Mucosa of rectum (tissue), 2 donors: ENCODE measurements at regions not wholly inside any gene's neighbourhood (a gene's known extent, or its start where the extent isn't known, plus 50 kb on each side); places are given as distances from the start of the nearest gene placed in this dataset.

Source experiments
- H3K27ac ChIP-seq, 2 donors: one replicate each; pipeline ENCODE4 v1.7.0; 2013; ENCODE audit warnings: inconsistent platforms in 2 of 2, low read depth in 2 of 2, low read length in 2 of 2
- H3K27me3 ChIP-seq, 2 donors: one replicate each; pipeline ENCODE4 v1.7.0; 2013; ENCODE audit warnings: low read length in 2 of 2; ENCODE audit not compliant: control insufficient read depth in 2 of 2, insufficient read depth in 2 of 2
- H3K36me3 ChIP-seq, 2 donors: one replicate each; pipeline ENCODE4 v1.7.0; 2013; ENCODE audit warnings: low read length in 2 of 2; ENCODE audit not compliant: control insufficient read depth in 2 of 2, insufficient read depth in 2 of 2
- H3K4me1 ChIP-seq, 2 donors: one replicate each; pipeline ENCODE4 v1.7.0; 2013; ENCODE audit warnings: low read length in 2 of 2, mild to moderate bottlenecking in 1 of 2; ENCODE audit not compliant: control insufficient read depth in 2 of 2, insufficient read depth in 2 of 2
- H3K4me3 ChIP-seq, 2 donors: one replicate each; pipeline ENCODE4 v1.7.0; 2013; ENCODE audit warnings: low read length in 2 of 2
- H3K9ac ChIP-seq, 2 donors: one replicate each; pipeline ENCODE4 v1.7.0; 2013; ENCODE audit warnings: low read length in 2 of 2, low read depth in 1 of 2, mild to moderate bottlenecking in 1 of 2
- H3K9me3 ChIP-seq, 2 donors: one replicate each; pipeline ENCODE4 v1.7.0; 2013; ENCODE audit warnings: low read length in 2 of 2; ENCODE audit not compliant: control insufficient read depth in 2 of 2
- donor health status: healthy.
- donor health status: Normal muscosa, but diverticular disease.

DNA sequence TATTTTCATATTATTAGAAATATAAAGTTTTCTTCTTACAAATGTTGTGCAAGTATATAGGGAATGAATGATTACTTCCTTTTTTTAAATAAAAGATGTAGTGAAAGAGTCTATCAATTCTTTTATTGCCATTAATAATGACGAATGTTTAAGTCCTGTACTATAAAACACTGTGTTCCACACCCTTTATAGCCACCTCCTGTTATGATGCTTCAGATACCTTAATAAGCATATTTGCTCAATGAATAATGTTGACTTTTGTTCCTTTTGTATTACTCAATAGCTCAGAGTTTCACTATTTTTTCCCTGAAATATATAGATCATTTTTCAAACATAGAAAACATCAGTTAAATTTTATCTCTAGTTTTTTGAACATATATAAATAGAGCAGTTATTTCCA is 378.2 kb upstream of the THBS1 start:
- Histone ChIP-seq H3K9ac (no peak overlapping the region), H3K9me3 (no peaks in the 10 kb centered on the region), H3K27ac (no peak overlapping the region), H3K27me3 (no peaks in the 10 kb centered on the region), H3K36me3 (no peaks in the 10 kb centered on the region), H3K4me1 (no peaks in the 10 kb centered on the region), H3K4me3 (no peak overlapping the region)

DNA sequence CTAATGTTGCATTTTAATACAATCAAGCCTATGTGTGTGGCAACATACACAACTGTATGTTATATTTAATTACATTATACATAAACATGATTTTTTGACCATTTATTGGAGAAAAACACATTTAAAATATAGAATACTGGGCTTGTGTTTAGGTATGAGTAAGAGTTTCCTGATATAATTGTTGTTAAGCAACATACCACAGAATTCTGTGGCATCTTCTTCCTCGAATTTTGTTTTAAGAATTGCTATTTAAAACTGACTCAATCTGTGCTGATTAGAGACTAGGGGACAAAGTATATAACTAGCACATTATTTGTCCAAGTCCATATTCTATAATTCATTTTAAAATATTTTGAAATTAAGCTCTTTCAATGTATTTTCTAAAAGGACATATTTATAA is 376.8 kb upstream of the THBS1 start:
- H3K9me3 ChIP-seq, result no peaks in the 10 kb centered on the region
- H3K27me3 ChIP-seq, result no peaks in the 10 kb centered on the region
- no peaks in the 10 kb centered on the region for H3K36me3 ChIP-seq
- H3K4me3 ChIP-seq, result no peak overlapping the region
- no peaks in the 10 kb centered on the region for H3K4me1 ChIP-seq
- no peak overlapping the region for H3K27ac ChIP-seq
- no peak overlapping the region for H3K9ac ChIP-seq

DNA sequence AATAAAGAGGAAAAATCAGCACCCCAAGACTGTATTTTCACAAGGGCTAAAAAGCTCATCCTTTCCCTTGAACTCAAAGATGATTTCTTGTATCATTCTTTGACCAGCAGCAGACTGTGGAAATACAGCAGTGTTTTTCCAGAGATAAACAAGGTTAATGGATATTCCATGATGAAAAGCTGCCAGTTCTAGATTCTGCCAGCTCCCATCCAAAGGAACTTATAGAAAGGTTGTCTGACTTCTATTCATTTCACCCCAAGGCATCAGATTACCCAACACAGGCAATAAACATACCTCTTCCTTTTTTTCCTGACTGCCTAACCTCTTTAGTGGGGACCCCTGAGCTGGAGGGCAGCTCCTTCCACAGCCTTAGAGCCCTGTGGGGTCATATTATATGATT is 375.8 kb upstream of the THBS1 start:
- Histone ChIP-seq H3K4me1 (no peaks in the 10 kb centered on the region), H3K27ac (no peak overlapping the region), H3K9me3 (no peaks in the 10 kb centered on the region), H3K9ac (no peak overlapping the region), H3K27me3 (no peaks in the 10 kb centered on the region), H3K36me3 (no peaks in the 10 kb centered on the region), H3K4me3 (no peak overlapping the region)

DNA sequence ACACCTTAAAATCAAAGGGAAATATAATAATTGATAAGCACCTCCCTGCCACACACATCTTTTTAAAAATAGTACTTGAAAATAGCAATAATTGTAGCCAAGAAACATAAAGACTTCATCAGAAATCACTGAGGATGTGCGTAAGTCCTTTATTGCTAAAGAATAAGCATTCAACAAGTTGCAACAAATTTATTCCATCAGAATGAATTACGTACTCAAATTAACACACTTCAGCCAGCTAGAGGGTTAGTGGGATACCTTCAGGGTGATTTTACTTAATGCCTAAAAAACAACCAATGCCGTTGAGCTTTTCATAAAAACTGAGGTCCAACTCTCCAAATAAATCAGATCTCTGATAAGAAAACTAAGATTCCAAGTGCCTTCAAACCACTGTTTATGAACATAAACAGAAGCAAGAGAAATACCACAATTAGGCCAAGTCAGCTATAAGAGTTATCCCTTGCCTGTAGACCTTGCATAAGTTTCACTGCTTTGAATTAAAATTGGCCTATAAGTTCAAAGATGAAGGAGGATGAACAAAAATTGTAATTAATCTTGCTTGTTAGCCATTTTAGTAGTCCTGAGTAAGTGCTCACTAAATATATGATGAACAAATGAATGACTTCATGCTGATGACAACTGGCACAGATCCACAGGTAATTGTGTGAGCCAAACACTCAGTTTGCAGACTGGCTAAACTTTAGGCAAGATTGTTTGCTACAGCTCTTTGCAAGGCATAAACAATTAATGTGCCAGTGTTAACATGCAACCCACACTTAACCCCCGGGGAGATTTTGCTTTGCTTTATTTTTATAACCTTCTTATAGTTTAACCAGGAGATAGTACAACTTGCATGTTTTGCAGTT is 375.1 kb upstream of the THBS1 start:
- Histone ChIP-seq H3K27me3 (no peaks in the 10 kb centered on the region), H3K4me1 (no peaks in the 10 kb centered on the region), H3K4me3 (no peak overlapping the region), H3K9ac (no peak overlapping the region), H3K9me3 (no peaks in the 10 kb centered on the region), H3K36me3 (no peaks in the 10 kb centered on the region), H3K27ac (no peak overlapping the region)

DNA sequence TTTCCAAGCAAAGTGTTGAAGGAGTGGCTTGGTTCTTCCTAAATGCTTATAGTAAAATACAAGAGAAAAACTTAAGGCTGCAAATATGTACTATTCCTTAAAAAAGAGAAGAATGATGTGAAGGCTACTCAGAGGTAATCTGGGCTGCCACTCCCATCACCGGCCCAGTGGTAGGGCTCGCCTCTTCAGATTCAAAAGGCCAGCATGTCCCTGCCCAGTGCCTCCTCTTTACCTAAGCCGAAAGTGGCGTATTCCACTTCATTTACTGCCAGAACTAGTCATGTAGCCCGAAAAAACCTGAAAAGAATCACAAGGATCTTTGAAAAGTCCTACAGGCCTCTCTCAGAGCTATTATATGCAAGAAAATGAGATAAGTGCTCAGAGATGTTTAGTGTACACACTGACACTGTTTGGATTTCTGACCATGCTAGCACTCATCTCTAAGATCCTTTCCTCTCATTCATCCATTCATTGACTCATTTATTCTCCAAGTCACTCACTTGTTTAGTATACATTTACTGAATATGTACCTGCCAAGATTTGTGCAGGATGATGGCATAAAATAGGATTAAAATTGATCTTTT is 373.3 kb upstream of the THBS1 start:
- Histone ChIP-seq H3K36me3 (no peaks in the 10 kb centered on the region), H3K9ac (no peak overlapping the region), H3K27me3 (no peaks in the 10 kb centered on the region), H3K4me3 (no peak overlapping the region), H3K9me3 (no peaks in the 10 kb centered on the region), H3K4me1 (no peaks in the 10 kb centered on the region), H3K27ac (no peak overlapping the region)

DNA sequence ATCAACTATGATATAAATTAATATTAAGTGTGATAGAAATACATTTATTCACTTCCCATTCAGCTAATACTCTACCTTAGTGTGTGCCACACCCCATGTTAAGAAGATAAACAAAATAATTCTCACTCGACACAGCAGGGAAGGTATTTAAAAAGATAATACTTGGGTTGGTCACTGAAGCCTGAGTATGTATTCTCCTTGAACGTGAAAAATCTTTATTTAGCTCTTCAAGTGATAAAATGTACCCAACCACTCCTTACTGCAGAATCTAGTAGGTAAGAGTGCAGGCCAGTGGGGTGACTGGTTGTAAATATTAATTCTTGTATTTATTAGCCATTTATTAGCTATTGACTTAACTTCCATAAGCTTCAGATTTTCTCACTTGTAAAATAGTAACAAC is 372.7 kb upstream of the THBS1 start:
- Histone ChIP-seq H3K9me3 (no peaks in the 10 kb centered on the region), H3K4me1 (no peaks in the 10 kb centered on the region), H3K4me3 (no peak overlapping the region), H3K27ac (no peak overlapping the region), H3K36me3 (no peaks in the 10 kb centered on the region), H3K9ac (no peak overlapping the region), H3K27me3 (no peaks in the 10 kb centered on the region)

DNA sequence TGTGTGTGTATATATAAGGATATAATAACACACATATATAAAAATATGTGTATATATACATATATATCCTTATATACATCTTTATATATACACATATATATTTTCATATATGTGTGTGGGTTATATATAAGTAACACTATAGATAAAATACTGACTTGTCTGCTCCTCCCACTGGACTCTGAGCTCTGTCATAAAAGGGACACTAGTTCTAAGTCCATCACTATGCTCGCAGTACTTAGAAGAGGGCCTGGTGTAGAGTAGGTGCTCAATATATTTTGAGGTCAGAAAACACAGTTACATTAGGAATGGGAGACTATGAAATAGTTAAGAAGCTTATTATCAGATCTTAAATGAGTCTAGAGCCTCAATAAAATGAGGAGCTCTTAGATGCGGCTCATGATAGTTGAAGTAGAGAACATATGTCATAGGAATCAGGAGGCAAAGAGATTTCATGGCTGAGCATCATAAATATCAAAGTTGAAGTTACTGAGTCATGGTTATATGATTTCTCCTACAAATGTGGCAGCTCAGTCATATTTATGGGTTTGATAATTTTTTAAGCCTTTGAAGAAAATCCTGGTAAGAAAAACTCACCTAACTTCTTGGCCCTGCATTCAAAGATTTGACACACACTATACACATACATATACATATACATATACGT is 371.2 kb upstream of the THBS1 start:
- Histone ChIP-seq H3K27me3 (no peaks in the 10 kb centered on the region), H3K27ac (no peak overlapping the region), H3K36me3 (no peaks in the 10 kb centered on the region), H3K9me3 (no peaks in the 10 kb centered on the region), H3K4me3 (no peak overlapping the region), H3K9ac (no peak overlapping the region), H3K4me1 (no peaks in the 10 kb centered on the region)

DNA sequence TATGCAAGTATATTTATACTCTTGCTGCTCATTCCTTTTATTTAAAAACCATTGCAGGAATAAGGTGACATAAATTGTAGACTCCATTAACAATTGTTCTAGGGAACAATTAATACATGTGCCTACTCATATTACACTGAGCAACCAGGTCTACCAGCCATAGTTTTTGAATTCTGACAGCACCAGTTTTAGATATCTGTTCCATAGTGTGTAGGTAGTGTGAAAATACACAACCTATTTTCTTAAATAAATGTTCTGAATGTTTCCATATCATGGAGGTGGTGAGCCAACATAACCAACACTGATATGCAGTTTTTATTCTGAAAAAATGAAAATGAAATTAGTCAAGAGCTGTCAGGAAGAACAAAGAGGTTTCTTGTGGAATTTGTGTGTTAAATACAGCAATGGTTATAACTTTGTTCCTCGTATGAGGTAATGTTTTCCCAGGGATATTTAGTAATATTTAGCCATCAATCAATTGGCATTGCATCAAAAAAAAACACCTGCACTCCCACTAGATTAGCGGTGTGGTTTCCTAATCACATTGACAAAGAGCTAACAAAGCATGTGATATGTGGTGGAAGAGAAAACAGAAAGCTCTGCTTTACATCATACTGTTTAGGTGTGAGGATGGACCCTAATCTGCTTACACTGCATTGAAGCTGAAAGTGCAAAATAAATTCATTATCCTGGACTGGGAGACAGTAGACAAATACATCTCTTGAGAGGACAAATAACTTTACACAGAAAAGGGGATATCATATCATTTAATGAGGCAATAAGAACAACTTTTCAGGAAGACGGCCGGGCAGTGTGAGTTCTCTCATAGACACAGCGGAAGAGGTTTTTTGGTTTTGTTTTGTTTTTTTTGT is 369.5 kb upstream of the THBS1 start:
- H3K27ac ChIP-seq, result no peak overlapping the region
- no peak overlapping the region for H3K9ac ChIP-seq
- no peaks in the 10 kb centered on the region for H3K9me3 ChIP-seq
- no peaks in the 10 kb centered on the region for H3K36me3 ChIP-seq
- H3K4me1 ChIP-seq, result no peaks in the 10 kb centered on the region
- no peak overlapping the region for H3K4me3 ChIP-seq
- H3K27me3 ChIP-seq, result no peaks in the 10 kb centered on the region

DNA sequence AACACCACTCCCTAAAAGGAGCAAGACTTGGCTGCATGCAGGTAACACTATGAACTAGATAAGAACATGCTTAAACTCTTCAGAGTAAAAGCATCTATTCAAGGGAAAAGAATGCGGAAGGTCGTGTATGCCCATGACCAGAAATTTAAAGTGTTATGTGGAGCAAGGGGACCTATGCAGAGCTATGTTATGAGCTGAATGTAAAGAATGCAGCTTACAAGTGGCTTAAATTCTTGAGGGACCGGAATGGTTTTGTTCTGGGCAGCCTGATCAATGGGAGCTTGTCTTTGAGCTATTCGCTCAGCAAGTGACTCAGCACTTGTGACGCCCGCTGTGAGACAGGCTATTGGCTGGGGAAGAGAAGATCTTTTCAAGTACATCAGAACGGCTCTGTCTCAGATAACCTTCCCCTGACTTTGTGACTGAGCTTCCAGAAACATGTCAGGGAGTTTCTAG is 367.5 kb upstream of the THBS1 start:
- no peak overlapping the region for H3K9ac ChIP-seq
- H3K27me3 ChIP-seq, result no peaks in the 10 kb centered on the region
- H3K27ac ChIP-seq, result no peak overlapping the region
- H3K9me3 ChIP-seq, result no peaks in the 10 kb centered on the region
- no peaks in the 10 kb centered on the region for H3K36me3 ChIP-seq
- H3K4me3 ChIP-seq, result no peak overlapping the region
- H3K4me1 ChIP-seq, result no peaks in the 10 kb centered on the region
